Hepatocyte (in vitro differentiated cells): ENCODE measurements at regions not wholly inside any gene's neighbourhood (a gene's known extent, or its start where the extent isn't known, plus 50 kb on each side); places are given as distances from the start of the nearest gene placed in this dataset. TPM values are rescaled to one million over a fixed set of nuclear protein-coding genes. Genes with fewer than 3 reads are reported as not detected.

ENCODE experiments used
- DNase-seq: peaks from one replicate; pipeline ENCODE4 v3.0.0-alpha.2; 2016; ENCODE audit warnings: low spot score
- H2AFZ ChIP-seq: fragments of 200-600 bp; sonication (generic); 2 replicates; pipeline ENCODE4 v1.6.0; 2016; ENCODE audit warnings: antibody characterized with exemption, mild to moderate bottlenecking
- H3K27ac ChIP-seq: fragments of 200-600 bp; sonication (generic); 2 replicates; pipeline ENCODE4 v1.5.1; 2016; ENCODE audit warnings: mild to moderate bottlenecking
- H3K27me3 ChIP-seq: fragments of 200-600 bp; sonication (generic); 2 replicates; pipeline ENCODE4 v1.6.1; 2016
- H3K36me3 ChIP-seq: fragments of 200-600 bp; sonication (generic); replicated peaks from 2 replicates; pipeline ENCODE4 v1.5.1; 2016; ENCODE audit warnings: low read depth; ENCODE audit not compliant: insufficient read depth
- H3K4me1 ChIP-seq: fragments of 200-600 bp; sonication (generic); 2 replicates; pipeline ENCODE4 v1.5.1; 2016; ENCODE audit warnings: mild to moderate bottlenecking, moderate library complexity; ENCODE audit not compliant: insufficient read depth
- H3K4me2 ChIP-seq: fragments of 200-600 bp; sonication (generic); 2 replicates; pipeline ENCODE4 v1.6.0; 2016
- H3K4me3 ChIP-seq: fragments of 200-600 bp; sonication (generic); 2 replicates; pipeline ENCODE4 v1.5.1; 2016; ENCODE audit warnings: mild to moderate bottlenecking
- H3K79me2 ChIP-seq: fragments of 200-600 bp; sonication (generic); 2 replicates; pipeline ENCODE4 v1.6.0; 2017; ENCODE audit warnings: mild to moderate bottlenecking
- H3K9me2 ChIP-seq: fragments of 200-600 bp; sonication (generic); replicated peaks from 2 replicates; pipeline ENCODE4 v1.6.0; 2017; ENCODE audit warnings: mild to moderate bottlenecking; ENCODE audit not compliant: insufficient read depth
- H3K9me3 ChIP-seq: fragments of 200-600 bp; sonication (generic); 2 replicates; pipeline ENCODE4 v1.5.1; 2016; ENCODE audit warnings: low read depth, mild to moderate bottlenecking
- H4K20me1 ChIP-seq: fragments of 200-600 bp; sonication (generic); 2 replicates; pipeline ENCODE4 v1.6.0; 2016; ENCODE audit warnings: mild to moderate bottlenecking; ENCODE audit not compliant: insufficient read depth, poor library complexity, severe bottlenecking
- EZH2 ChIP-seq: fragments of 200-600 bp; sonication (generic); IDR thresholded peaks from 2 replicates; pipeline ENCODE4 v1.6.1; 2016; ENCODE audit warnings: antibody characterized with exemption, mild to moderate bottlenecking, borderline replicate concordance
- EZH2phosphoT487 ChIP-seq: fragments of 200-600 bp; sonication (generic); IDR thresholded peaks from one replicate; pipeline ENCODE4 v1.6.1; 2018; ENCODE audit warnings: antibody characterized with exemption, mild to moderate bottlenecking, low read depth, moderate library complexity; ENCODE audit not compliant: unreplicated experiment, severe bottlenecking
- WGBS: methylation state at CpG from one replicate; pipeline ENCODE4 v1.1.6; 2016; ENCODE audit warnings: low lambda C conversion rate; ENCODE audit errors: missing lambda C conversion rate; 5-methylcytosine and 5-hydroxymethylcytosine counted together
- microRNA counts: library from miRNA; unstranded; fragments of <30 nt; microRNA quantifications from one replicate; lab custom pipeline; 2017
- microRNA-seq: library from miRNA; unstranded; fragments of <30 nt; microRNA quantifications from one replicate; pipeline ENCODE4, GENCODE V29; 2017
- small RNA-seq: library from RNA; depleted of rRNA; stranded (forward); fragments of <200 nt; gene quantifications from one replicate; pipeline ENCODE3, GENCODE V24; 2014
- TF ChIP-seq, protein P1 (sequence below): fragments of 200-600 bp; sonication (generic); IDR thresholded peaks from 2 replicates; pipeline ENCODE4 v1.5.1; 2016; ENCODE audit warnings: antibody characterized with exemption, mild to moderate bottlenecking; ENCODE audit not compliant: poor library complexity

DNA sequence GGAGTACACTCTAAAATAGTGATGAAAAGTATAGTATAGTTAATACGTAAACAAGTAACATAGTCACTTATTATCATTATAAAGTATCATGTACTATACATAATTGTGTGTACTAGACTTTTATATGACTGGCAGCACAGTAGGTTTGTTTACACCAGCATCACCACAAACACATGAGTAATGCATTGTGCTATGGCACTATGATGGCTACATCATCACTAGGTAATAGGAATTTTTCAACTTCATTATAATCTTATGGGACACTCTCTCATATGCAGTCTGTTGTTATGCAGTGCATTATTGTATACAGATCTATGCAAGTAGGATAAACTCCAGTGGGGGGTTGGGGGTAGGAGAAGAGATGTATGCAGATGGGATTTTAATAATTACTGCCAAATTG lies 52.7 kb upstream of the ELL2 start:
- H3K4me2 ChIP-seq = no peak overlapping the region
- H3K79me2 ChIP-seq = no peaks in the 10 kb centered on the region
- no peaks in the 10 kb centered on the region for H3K27me3 ChIP-seq
- H3K4me3 ChIP-seq = no peak overlapping the region
- TF ChIP-seq EZH2phosphoT487 = no peak
- TF ChIP-seq EZH2 = no peak
- no peak for DNase-seq
- H2AFZ ChIP-seq = no peak overlapping the region
- H3K36me3 ChIP-seq = no peaks in the 10 kb centered on the region
- no peaks in the 10 kb centered on the region for H3K4me1 ChIP-seq
- H3K27ac ChIP-seq = no peak overlapping the region
- H3K9me3 ChIP-seq = no peaks in the 10 kb centered on the region
- H4K20me1 ChIP-seq = no peaks in the 10 kb centered on the region
- 100% methylated on average over 1 of the region's 1 CpG for WGBS
- H3K9me2 ChIP-seq = no peaks in the 10 kb centered on the region

DNA sequence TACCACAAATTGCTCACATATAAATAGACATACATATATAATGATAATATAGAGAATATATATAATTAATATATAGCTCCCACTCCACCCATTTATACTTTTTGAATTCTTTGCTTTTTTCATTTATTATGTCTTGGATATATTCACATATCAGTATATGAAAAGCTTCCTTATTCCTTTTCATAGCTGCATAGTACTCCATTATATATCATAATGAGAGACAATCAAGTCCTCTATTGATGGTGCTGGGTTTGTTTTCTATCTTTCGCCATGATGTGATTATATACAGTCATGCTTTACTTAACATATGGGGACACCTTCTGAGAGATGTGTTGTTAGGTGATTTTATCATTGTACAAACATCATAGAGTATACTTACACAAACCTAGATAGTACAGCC lies 51.6 kb upstream of the ELL2 start:
- DNase-seq = no peak
- 90% methylated on average over 1 of the region's 1 CpG for WGBS
- Histone ChIP-seq H3K4me3 (no peak overlapping the region), H4K20me1 (no peaks in the 10 kb centered on the region), H2AFZ (no peak overlapping the region), H3K27ac (no peak overlapping the region), H3K36me3 (no peaks in the 10 kb centered on the region), H3K9me2 (no peaks in the 10 kb centered on the region), H3K27me3 (no peaks in the 10 kb centered on the region), H3K79me2 (no peaks in the 10 kb centered on the region), H3K4me1 (no peaks in the 10 kb centered on the region), H3K9me3 (no peaks in the 10 kb centered on the region), H3K4me2 (no peak overlapping the region)
- no peak for TF ChIP-seq EZH2phosphoT487
- TF ChIP-seq EZH2 = no peak

DNA sequence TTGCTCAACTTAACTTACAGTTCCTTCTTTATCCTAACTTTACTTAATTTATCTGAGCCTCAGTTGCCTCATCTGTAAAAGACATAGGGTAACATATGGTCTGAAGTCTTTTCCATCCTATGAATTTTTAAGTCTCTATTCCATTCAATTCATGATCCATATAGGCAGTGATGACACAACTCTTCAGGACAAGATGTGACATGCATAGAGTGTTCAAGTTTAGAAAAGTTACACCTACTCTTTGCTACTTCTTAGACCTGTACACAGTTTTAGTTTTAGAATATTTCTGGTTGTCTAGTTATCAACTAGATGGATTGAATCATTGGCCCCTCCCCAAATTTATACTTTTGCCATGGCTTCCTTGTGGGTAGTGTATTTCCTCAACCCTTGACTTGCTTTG lies 50.7 kb upstream of the ELL2 start:
- TF ChIP-seq EZH2phosphoT487 = no peak
- TF ChIP-seq, protein P1, sequence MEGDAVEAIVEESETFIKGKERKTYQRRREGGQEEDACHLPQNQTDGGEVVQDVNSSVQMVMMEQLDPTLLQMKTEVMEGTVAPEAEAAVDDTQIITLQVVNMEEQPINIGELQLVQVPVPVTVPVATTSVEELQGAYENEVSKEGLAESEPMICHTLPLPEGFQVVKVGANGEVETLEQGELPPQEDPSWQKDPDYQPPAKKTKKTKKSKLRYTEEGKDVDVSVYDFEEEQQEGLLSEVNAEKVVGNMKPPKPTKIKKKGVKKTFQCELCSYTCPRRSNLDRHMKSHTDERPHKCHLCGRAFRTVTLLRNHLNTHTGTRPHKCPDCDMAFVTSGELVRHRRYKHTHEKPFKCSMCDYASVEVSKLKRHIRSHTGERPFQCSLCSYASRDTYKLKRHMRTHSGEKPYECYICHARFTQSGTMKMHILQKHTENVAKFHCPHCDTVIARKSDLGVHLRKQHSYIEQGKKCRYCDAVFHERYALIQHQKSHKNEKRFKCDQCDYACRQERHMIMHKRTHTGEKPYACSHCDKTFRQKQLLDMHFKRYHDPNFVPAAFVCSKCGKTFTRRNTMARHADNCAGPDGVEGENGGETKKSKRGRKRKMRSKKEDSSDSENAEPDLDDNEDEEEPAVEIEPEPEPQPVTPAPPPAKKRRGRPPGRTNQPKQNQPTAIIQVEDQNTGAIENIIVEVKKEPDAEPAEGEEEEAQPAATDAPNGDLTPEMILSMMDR = no peak
- no peak for TF ChIP-seq EZH2
- H3K36me3 ChIP-seq = no peaks in the 10 kb centered on the region
- no peaks in the 10 kb centered on the region for H3K4me1 ChIP-seq
- no peaks in the 10 kb centered on the region for H3K9me3 ChIP-seq
- no peak for DNase-seq
- no peaks in the 10 kb centered on the region for H4K20me1 ChIP-seq
- H3K4me2 ChIP-seq = no peak overlapping the region
- no peaks in the 10 kb centered on the region for H3K9me2 ChIP-seq
- no peaks in the 10 kb centered on the region for H3K27me3 ChIP-seq
- no peak overlapping the region for H3K4me3 ChIP-seq
- H3K27ac ChIP-seq = no peak overlapping the region
- no peaks in the 10 kb centered on the region for H3K79me2 ChIP-seq
- no peak overlapping the region for H2AFZ ChIP-seq

MicroRNA genes in the stretch of these regions (microRNA counts, 767-probe panel; counts per million panel counts)
- not detected for microRNA hsa-miR-583 (lab: Ali Mortazavi, UCI)

Small RNAs in the stretch of these regions (microRNA-seq; reads per million reads assigned to microRNA genes)
- not detected for gene MIR583

Small RNAs in the stretch of these regions (small RNA-seq; reads per million reads assigned to genes)
- gene MIR583 = not detected
- not detected for gene RNU6-524P
